ENCODE measurements at regions not wholly inside any gene's neighbourhood (a gene's known extent, or its start where the extent isn't known, plus 50 kb on each side); places are given as distances from the start of the nearest gene placed in this dataset.

DNA sequence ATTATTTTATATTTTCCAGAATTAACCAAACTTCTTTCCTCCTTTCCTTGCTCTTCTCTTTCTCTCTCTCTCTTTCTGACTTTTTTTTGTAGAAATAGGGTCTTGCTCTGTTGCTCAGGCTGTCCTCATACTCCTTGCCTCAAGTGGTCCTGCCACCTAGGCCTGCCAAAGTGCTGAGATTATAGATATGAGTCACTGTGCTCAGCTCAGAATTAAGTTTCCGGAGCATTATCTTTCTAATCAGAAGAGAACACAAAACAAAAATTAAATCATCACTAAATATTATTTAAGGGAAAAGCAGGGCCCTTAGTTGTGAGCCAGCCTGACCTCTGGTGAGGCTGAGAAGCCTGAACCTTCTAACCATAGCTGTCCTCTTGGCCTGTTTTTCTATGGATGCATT, 168.2 kb downstream of the SOX2 start:
- Mint-ChIP-seq H3K36me3 (ENCODE audit: insufficient read depth) (no peaks in the 10 kb centered on the region), H3K9me3 (peaks cover 0 to 4% of the 10 kb centered on the region in 2 donors), H3K27me3 (no peaks in the 10 kb centered on the region), H3K4me1 (ENCODE audit: low read depth in 2 of 2) (no peaks in the 10 kb centered on the region), H3K4me3 (no peak overlapping the region), H3K27ac (no peak overlapping the region)
- no peak for DNase-seq
- no peak for ATAC-seq (replicated peaks)

DNA sequence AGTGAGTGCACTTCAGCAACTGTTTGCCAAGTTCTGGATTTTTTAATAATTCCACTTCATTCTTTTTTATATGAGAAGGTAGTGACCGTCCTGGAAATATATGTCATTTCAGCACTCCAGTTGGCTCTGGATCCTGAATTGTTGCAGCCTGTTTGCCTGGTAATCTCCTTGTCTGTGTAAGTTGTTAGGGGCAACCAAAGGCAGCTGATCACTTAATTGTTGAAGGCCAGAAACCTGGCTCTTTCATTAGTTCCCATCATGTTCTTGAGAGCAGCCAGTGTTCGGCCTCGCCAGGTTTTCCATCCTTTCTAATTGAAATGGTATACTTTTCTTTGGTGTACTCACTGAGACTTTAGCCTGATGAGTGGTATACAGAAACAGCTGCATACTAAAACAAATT, 168.6 kb downstream of the SOX2 start:
- no peaks in the 10 kb centered on the region for H3K4me1 Mint-ChIP-seq (ENCODE audit: low read depth in 2 of 2)
- DNase-seq: no peak
- H3K36me3 Mint-ChIP-seq (ENCODE audit: insufficient read depth): no peaks in the 10 kb centered on the region
- H3K4me3 Mint-ChIP-seq: no peak overlapping the region
- no peak for ATAC-seq (replicated peaks)
- no peaks in the 10 kb centered on the region for H3K27me3 Mint-ChIP-seq
- no peak overlapping the region for H3K27ac Mint-ChIP-seq
- peaks cover 0 to 4% of the 10 kb centered on the region in 2 donors for H3K9me3 Mint-ChIP-seq

GRCh38 chr3:181881749-181882148, 170.0 kb downstream of the SOX2 start:
- H3K27me3 Mint-ChIP-seq: no peaks in the 10 kb centered on the region
- no peak overlapping the region for H3K27ac Mint-ChIP-seq
- no peaks in the 10 kb centered on the region for H3K4me1 Mint-ChIP-seq (ENCODE audit: low read depth in 2 of 2)
- H3K9me3 Mint-ChIP-seq: peaks cover 0 to 4% of the 10 kb centered on the region in 2 donors
- no peak overlapping the region for H3K4me3 Mint-ChIP-seq
- DNase-seq: no peak
- no peak for ATAC-seq (replicated peaks)
- no peaks in the 10 kb centered on the region for H3K36me3 Mint-ChIP-seq (ENCODE audit: insufficient read depth)

DNA sequence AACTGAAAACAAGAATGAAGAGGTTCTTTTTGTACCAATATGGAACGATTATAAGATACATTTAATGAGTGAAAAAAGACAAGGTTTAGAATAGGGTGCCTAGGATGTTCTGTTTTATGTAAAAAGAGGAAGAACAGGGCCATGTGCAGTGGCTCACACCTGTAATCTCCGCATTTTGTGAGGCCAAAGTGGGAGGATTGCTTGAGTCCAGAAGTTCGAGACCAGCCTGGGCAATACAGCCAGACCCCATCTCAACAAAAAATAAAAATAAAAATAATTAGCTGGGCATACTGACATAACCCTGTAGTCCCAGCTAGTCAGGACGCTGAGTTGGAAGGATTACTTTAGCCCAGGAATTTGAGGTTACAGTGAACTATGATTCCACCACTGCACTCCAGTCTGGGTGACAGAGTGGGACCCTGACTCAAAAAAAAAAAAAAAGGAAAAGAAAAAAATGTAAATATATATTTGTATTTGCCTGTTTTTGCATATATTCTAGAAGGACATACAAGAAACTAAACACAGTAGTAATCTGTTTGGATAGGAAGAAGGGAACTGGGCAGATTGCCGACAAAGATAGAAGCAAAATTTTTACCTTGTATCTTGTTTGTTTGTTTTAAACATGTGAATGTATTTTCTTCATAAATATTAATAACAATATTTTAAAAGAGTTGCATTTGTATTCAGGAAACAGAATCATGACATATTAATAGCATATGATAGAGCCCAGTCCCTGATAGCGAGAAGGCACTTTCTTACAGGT, 174.3 kb downstream of the SOX2 start:
- H3K27ac Mint-ChIP-seq: no peak overlapping the region
- no peaks in the 10 kb centered on the region for H3K27me3 Mint-ChIP-seq
- no peaks in the 10 kb centered on the region for H3K36me3 Mint-ChIP-seq (ENCODE audit: insufficient read depth)
- peaks cover 0 to 2% of the 10 kb centered on the region in 2 donors for H3K9me3 Mint-ChIP-seq
- no peak for DNase-seq
- H3K4me3 Mint-ChIP-seq: no peak overlapping the region
- H3K4me1 Mint-ChIP-seq (ENCODE audit: low read depth in 2 of 2): no peaks in the 10 kb centered on the region
- no peak for ATAC-seq (replicated peaks)

- Mint-ChIP-seq H3K27ac (no peak overlapping the region), H3K9me3 (peaks cover 0 to 2% of the 10 kb centered on the region in 2 donors), H3K4me3 (no peak overlapping the region), H3K4me1 (ENCODE audit: low read depth in 2 of 2) (no peaks in the 10 kb centered on the region), H3K36me3 (ENCODE audit: insufficient read depth) (no peaks in the 10 kb centered on the region), H3K27me3 (no peaks in the 10 kb centered on the region)
- ATAC-seq (replicated peaks): no peak
- DNase-seq: no peak
These were observed 175.0 kb downstream of the SOX2 start for GRCh38 chr3:181886676-181887075.

GRCh38 chr3:181887685-181888084, 176.0 kb downstream of the SOX2 start:
- no peak for DNase-seq
- Mint-ChIP-seq H3K27ac (no peak overlapping the region), H3K4me1 (ENCODE audit: low read depth in 2 of 2) (no peaks in the 10 kb centered on the region), H3K27me3 (no peaks in the 10 kb centered on the region), H3K4me3 (no peak overlapping the region), H3K9me3 (peaks cover 0 to 2% of the 10 kb centered on the region in 2 donors), H3K36me3 (ENCODE audit: insufficient read depth) (no peaks in the 10 kb centered on the region)
- ATAC-seq (replicated peaks): no peak

DNA sequence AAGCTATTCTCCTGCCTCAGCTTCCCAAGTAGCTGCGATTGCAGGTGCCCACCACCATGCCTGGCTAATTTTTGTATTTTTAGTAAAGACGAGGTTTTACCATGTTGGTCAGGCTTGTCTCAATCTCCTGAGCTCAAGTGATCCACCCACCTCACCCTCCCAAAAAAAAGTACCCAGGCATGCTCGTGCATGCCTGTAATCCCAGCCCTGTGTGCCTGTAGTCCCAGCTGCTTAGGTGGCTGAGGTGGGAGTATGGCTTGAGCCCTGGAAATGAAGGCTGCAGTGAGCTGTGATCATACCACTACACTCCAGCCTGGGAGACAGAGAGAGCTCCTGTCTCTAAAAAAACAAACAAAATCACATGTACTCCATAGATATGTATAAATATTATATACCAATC, 176.5 kb downstream of the SOX2 start:
- Mint-ChIP-seq H3K9me3 (peaks cover 0 to under 1% of the 10 kb centered on the region in 2 donors), H3K4me1 (ENCODE audit: low read depth in 2 of 2) (no peaks in the 10 kb centered on the region), H3K27ac (no peak overlapping the region), H3K36me3 (ENCODE audit: insufficient read depth) (no peaks in the 10 kb centered on the region), H3K4me3 (no peak overlapping the region), H3K27me3 (no peaks in the 10 kb centered on the region)
- no peak for DNase-seq
- ATAC-seq (replicated peaks): no peak

DNA sequence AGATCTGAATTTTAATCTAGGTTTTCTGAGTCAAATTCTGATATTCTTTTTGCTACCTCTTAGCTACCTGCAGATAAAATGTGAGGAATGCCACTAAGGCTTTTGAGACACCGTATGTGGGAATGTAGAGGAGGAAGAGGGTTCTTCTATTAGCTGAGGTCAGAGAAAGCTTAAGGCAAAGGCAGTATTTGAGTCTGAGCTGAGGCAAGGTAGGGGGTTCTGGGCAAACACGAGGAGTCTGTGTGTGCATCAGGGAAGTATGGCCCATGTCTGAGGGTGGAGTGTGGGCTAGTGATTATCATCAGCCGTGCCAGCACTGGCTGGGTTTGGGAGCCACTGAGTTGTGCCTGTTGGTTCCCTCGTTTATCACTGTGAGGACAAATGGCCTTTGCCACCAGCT, 181.1 kb downstream of the SOX2 start:
- no peak overlapping the region for H3K4me3 Mint-ChIP-seq
- H3K27me3 Mint-ChIP-seq: no peaks in the 10 kb centered on the region
- no peaks in the 10 kb centered on the region for H3K9me3 Mint-ChIP-seq
- no peaks in the 10 kb centered on the region for H3K4me1 Mint-ChIP-seq (ENCODE audit: low read depth in 2 of 2)
- DNase-seq (no peak), ATAC-seq (replicated peaks) (no peak)
- H3K27ac Mint-ChIP-seq: no peak overlapping the region
- no peaks in the 10 kb centered on the region for H3K36me3 Mint-ChIP-seq (ENCODE audit: insufficient read depth)

GRCh38 chr3:181896605-181897004, 184.9 kb downstream of the SOX2 start:
- ATAC-seq (replicated peaks): no peak
- DNase-seq: no peak
- no peak overlapping the region for H3K4me3 Mint-ChIP-seq
- no peaks in the 10 kb centered on the region for H3K36me3 Mint-ChIP-seq (ENCODE audit: insufficient read depth)
- no peak overlapping the region for H3K27ac Mint-ChIP-seq
- no peaks in the 10 kb centered on the region for H3K4me1 Mint-ChIP-seq (ENCODE audit: low read depth in 2 of 2)
- peaks cover 0 to 6% of the 10 kb centered on the region in 2 donors for H3K9me3 Mint-ChIP-seq
- no peaks in the 10 kb centered on the region for H3K27me3 Mint-ChIP-seq

- ATAC-seq (replicated peaks) (no peak), DNase-seq (no peak)
- Mint-ChIP-seq H3K4me3 (no peak overlapping the region), H3K27me3 (no peaks in the 10 kb centered on the region), H3K9me3 (peaks cover 0 to 6% of the 10 kb centered on the region in 2 donors), H3K36me3 (ENCODE audit: insufficient read depth) (no peaks in the 10 kb centered on the region), H3K4me1 (ENCODE audit: low read depth in 2 of 2) (no peaks in the 10 kb centered on the region), H3K27ac (no peak overlapping the region)
These were observed 188.0 kb downstream of the SOX2 start for GRCh38 chr3:181899702-181900101.

DNA sequence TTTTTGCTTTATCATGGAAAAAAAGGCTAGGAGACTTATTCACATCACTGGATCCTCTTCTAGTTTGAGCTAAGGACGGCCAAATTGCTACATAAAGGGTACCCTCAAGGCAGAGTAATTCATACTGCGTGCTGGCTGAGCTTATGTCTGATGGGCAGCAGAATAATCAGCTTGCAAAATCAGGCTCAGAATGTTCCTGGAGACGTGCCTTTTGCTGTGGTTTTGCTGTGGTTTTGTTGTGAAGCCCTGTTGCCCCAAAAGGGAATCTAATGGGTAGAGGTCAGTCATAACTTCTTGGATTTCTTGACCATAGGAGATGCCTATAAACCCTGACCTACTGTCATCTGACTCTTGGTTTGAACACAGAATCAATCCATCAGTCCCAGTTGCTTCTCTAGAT, 189.9 kb downstream of the SOX2 start:
- H3K9me3 Mint-ChIP-seq: peaks cover 0 to 6% of the 10 kb centered on the region in 2 donors
- ATAC-seq (replicated peaks): no peak
- H3K27ac Mint-ChIP-seq: no peak overlapping the region
- H3K27me3 Mint-ChIP-seq: no peaks in the 10 kb centered on the region
- H3K4me1 Mint-ChIP-seq (ENCODE audit: low read depth in 2 of 2): no peaks in the 10 kb centered on the region
- DNase-seq: no peak
- no peak overlapping the region for H3K4me3 Mint-ChIP-seq
- no peaks in the 10 kb centered on the region for H3K36me3 Mint-ChIP-seq (ENCODE audit: insufficient read depth)

DNA sequence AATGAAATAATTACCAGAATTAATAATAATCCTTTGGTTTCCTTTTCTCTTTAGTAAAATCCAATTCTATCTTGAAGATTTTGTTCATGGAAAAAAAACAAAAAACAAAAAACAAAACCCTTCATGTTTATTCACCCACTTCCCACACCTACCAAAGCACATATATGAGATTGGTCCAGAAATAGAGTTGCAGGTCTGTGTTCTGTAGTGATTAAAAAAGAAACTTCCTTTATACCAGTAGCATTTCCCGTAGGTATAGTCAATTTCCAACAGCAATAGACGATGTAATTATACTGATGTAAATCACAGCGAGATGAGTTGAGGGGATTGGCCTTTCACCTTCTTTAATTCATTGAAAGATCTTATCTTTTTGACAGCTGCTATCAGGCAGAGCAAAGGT, 194.6 kb downstream of the SOX2 start:
- no peak overlapping the region for H3K27ac Mint-ChIP-seq
- no peak for DNase-seq
- no peak overlapping the region for H3K4me3 Mint-ChIP-seq

GRCh38 chr3:181909241-181909640, 197.5 kb downstream of the SOX2 start:
- no peaks in the 10 kb centered on the region for H3K27me3 Mint-ChIP-seq
- H3K9me3 Mint-ChIP-seq: peaks cover 0 to 1% of the 10 kb centered on the region in 2 donors
- no peaks in the 10 kb centered on the region for H3K4me1 Mint-ChIP-seq (ENCODE audit: low read depth in 2 of 2)
- H3K27ac Mint-ChIP-seq: no peak overlapping the region
- DNase-seq (no peak), ATAC-seq (replicated peaks) (no peak)
- H3K4me3 Mint-ChIP-seq: no peak overlapping the region
- no peaks in the 10 kb centered on the region for H3K36me3 Mint-ChIP-seq (ENCODE audit: insufficient read depth)

More for the DNA sequence above, 194.6 kb downstream of the SOX2 start:
- Mint-ChIP-seq H3K36me3 (ENCODE audit: insufficient read depth) (no peaks in the 10 kb centered on the region), H3K27me3 (no peaks in the 10 kb centered on the region), H3K9me3 (peaks cover 0 to 1% of the 10 kb centered on the region in 2 donors), H3K4me1 (ENCODE audit: low read depth in 2 of 2) (no peaks in the 10 kb centered on the region)
- ATAC-seq (replicated peaks): no peak

DNA sequence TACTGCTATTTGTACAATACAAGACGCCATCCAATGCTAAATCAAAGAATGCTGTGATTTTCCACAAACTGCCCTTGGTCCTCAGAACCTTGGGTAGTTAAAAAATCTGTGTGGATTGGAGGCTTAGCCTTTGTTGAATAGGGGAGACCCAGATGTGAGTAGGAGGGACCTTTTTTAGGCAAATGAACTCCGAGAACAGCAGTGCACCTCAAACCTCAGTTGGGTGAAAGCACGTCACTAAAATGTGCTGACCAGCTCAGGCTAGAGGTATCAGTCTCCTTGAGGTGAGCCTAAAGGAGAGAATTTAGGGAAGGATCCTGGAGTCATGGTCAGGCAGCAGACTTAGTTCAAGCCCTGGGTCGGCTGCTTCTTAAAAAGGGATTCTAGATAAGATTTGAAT, 200.7 kb downstream of the SOX2 start:
- DNase-seq (no peak), ATAC-seq (replicated peaks) (no peak)
- Mint-ChIP-seq H3K9me3 (peaks cover 0 to under 1% of the 10 kb centered on the region in 2 donors), H3K4me1 (ENCODE audit: low read depth in 2 of 2) (no peaks in the 10 kb centered on the region), H3K27ac (no peak overlapping the region), H3K4me3 (no peak overlapping the region), H3K27me3 (no peaks in the 10 kb centered on the region), H3K36me3 (ENCODE audit: insufficient read depth) (no peaks in the 10 kb centered on the region)

All from effector memory CD8-positive, alpha-beta T cell (primary cell).